ENCODE measurements at regions not wholly inside any gene's neighbourhood (a gene's known extent, or its start where the extent isn't known, plus 50 kb on each side); places are given as distances from the start of the nearest gene placed in this dataset.

- DNase-seq = no peak
These were observed 170.3 kb downstream of the ZPLD1 start for GRCh38 chr3:102605153-102605552.

- no peak for DNase-seq
These were observed 174.1 kb downstream of the ZPLD1 start for GRCh38 chr3:102608875-102609274.

DNA sequence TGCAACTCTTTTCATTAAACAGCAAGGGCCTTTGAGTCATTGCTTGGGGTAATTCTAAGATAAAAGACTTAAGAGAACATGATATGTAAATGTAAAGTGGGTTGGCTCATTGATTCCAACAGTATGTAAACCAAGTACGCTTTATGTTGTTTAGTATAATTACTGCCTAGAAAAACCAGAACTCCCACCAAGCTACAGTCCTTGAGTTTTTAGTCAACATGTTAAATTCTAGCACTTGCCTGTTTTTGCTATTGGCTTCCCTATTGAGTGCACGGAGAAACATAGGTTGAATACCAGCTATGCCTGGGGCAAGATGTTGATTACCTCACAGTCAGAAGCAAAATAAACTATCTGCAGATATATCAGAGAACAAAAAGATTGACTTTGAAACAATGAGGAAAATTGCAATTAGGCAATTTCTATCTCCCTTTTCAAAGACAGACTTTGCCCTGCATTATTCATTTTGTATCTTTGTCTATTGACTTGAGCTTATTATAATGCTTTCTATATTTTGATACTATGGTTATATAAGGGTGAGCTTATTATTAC lies 179.3 kb downstream of the ZPLD1 start:
- no peak for DNase-seq

GRCh38 chr3:102614585-102614984 lies 179.8 kb downstream of the ZPLD1 start:
- no peak for DNase-seq

- DNase-seq = no peak
These were observed 182.6 kb downstream of the ZPLD1 start for GRCh38 chr3:102617381-102617780.

GRCh38 chr3:102619361-102619760 lies 184.5 kb downstream of the ZPLD1 start:
- DNase-seq = no peak

- no peak for DNase-seq
These were observed 195.1 kb downstream of the ZPLD1 start for GRCh38 chr3:102629943-102630342.

DNA sequence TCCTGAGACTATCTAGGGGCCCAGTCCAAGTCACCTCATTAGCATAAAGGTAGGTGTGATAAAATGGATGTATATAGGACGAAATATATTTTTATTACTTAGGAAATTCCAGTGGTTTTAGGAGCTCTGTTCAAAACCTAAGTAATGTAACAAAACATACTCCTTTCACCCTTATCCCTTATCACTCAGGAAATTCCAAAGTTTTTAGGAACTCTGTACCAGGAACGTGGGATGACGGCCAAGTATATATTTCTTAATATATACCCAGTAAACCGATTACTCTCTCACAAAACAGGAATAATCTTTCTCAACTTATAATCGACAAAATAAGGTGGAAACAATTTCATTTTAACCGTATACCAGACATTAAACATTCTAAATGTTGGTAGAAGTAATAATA lies 195.7 kb downstream of the ZPLD1 start:
- no peak for DNase-seq

GRCh38 chr3:102643546-102643945 lies 208.7 kb downstream of the ZPLD1 start:
- DNase-seq = no peak

DNA sequence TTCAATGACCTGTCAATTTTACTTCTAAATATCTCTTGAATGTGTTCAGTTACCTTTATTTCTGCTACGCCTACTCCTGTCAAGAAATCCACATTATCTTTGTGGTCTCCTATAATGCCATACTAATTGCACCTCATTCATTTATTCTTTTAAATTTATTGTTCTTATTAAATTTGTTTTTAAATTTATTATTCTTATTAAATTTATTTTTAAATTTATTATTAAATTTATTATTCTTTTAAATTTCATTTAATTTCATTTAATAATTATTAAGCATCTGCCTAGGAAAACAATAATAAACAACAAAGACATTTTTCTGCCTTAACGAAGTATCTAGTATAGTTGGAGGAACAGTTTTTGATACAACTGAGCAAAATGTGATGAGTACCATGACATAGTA lies 211.7 kb downstream of the ZPLD1 start:
- no peak for DNase-seq

DNA sequence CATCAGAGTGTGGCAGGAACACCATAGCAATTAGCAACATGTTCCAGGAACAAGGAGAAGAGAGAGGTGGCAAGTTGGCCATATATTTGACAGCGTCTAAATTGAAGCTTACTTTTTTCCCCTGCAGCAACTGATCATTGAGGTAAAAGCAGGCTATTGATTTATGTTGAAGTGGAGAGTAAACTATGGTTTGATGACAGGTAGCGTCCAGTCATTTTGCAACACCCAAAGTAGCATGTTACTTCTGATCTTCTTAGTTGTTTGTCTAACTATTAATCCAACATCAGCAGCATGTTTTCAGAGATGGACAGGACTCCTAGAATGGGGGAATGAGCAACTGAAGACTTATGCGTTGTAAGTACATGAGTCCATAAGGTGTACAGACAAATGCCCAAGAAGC lies 225.8 kb downstream of the ZPLD1 start:
- DNase-seq = no peak

- no peak for DNase-seq
These were observed 227.1 kb downstream of the ZPLD1 start for GRCh38 chr3:102661707-102662497.

DNA sequence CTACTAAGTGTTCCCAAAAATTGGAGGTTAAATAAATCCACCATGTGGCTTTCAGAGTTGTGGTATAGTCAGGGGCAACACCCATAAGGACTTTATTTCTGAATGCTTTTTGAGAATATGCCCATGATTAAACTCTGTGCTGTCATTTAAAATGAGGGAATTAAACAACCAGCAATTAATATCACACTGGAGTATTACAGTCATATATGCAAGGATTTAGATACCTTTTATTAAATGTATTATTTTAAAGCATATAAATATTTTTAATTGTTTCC lies 227.6 kb downstream of the ZPLD1 start:
- DNase-seq = no peak

DNA sequence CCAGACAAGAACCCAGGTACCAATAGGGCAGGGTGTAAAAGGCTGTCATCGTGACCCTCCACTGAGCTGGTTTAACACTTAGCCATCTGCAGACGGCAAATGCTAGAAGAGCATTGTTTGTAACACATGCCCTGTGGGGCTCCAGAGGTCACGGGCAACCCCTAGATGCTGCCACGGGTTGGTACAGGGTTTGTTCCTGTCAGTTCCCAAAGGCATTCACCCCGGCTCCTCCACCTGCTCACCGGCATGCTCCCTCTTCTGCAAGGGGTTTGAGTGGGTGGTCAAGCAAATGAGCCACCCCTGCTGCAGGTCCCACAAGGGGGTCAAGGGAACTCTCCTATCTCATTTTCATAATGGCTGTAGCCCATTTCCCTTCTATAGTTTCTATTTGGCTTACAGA lies 229.3 kb downstream of the ZPLD1 start:
- no peak for DNase-seq

- no peak for DNase-seq
These were observed 230.4 kb downstream of the ZPLD1 start for GRCh38 chr3:102665183-102665582.

DNA sequence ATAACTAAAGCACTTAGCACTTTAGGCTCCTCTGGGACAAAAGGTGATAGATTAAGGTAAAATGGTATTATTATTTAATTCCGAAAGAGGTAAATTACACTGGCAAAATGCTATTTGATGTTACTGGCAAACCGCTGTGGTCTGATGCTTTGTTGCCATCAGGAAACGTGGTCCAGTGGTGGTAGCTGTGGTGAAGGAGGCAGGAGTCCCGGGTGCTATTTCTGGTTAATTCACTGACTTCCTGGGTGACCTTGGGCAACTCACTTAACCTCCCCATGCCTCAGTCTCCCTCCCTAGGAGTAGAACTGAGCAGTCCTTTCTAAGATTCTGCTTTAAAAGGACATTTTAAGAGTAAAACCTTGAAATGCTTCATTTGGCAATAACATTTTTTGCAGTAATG lies 233.4 kb downstream of the ZPLD1 start:
- no peak for DNase-seq

DNA sequence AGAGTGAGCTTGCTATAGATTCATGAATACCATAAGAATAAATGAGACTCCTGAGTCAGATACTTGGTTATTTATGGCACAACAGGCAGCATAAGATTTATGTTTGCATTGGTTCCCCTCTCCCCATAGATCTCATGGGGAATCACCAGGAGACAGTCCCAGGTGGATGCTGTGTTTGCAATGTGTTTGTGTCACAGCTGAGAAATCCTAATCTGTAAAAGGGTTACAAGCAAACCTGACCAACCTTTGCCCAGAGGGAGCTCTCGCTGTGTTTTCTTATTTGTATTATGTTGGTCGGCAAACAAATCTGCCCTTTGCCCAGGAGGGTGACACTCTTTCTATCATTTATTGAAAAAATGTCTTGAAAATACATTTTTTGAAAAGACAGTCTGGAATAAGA lies 236.2 kb downstream of the ZPLD1 start:
- no peak for DNase-seq

GRCh38 chr3:102672305-102672704 lies 237.5 kb downstream of the ZPLD1 start:
- DNase-seq = no peak

DNA sequence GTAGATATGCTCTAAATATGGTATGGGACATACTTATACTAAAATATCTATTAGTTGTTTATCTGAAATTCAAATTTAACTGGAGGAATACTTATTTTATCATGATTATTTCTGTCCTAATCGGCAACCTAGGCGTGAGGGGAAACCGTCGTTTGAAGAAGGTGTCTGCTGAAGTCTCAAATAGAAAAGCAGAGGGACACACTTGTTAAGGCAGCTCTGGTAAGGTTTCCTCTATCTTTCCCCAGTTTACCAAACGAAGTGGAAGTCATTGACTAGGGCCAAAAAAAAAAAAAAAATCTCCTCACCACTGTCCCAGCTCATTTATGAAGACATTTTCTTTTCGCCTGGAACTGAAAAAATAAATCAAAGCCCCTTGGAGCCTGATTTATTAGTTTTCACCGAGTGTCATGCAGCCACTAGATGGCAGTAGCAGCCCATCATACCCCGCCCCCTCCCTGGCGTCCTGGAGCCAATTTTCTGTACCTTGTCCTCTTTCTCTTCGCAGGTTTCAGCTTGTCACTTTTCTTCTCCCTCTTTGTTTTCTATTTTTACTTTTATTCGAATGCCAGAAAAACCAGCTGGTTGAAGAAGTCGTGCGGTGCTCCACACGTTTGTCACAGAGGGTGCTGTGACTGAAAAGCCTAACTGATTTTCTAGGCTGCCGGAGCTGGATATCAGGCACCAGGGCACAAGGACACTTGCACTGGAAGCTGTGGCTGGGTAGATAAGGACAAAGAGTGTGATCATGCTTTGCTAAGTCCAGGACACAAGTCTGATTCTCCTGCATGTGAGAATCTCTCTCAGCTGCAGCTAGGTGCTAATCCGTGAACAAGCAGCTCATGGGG lies 238.7 kb downstream of the ZPLD1 start:
- peak; percentile 3 for DNase-seq

- no peak for DNase-seq
These were observed 239.5 kb downstream of the ZPLD1 start for GRCh38 chr3:102674284-102674683.

GRCh38 chr3:102676424-102676823 lies 241.6 kb downstream of the ZPLD1 start:
- no peak for DNase-seq

DNA sequence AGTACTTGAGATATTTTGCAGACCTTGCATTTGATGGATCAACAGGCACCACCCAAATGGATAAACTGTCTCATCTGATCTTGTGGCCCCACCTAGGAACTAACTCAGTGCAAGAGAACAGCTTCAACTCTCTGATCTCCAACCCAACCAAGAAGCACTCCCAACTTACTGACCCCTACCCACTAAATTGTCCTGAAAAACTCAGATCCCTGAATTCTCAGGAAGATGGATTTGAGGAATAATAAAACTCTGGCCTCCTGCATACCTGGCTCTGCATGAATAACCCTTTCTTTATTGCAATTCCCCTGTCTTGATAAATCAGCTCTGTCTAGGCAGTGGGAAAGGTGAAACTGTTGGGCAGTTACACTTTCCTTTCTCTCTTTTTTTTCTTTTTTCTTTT lies 247.9 kb downstream of the ZPLD1 start:
- DNase-seq = no peak

DNA sequence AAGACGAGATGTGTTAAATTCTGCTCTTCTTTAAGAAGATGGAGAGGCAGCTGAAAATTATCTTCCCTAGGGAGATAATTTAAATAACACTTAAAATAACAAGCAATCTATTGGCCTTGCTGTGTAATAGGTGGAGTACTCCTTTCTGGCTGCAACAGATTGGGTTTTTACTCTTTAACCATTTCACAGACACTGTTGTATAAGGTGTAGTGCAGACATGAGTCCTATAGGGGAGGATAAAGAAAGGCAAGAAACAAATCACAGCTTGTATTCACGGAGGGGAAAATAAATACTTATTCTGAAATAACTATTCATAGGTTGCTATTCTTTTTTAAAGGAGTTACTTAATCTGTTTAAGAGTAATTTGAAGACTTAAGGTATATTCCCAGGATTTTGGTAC lies 252.0 kb downstream of the ZPLD1 start:
- DNase-seq = no peak

- no peak for DNase-seq
These were observed 253.2 kb downstream of the ZPLD1 start for GRCh38 chr3:102687851-102688555.
